Activated T-cell treated with anti-CD3 and anti-CD28 coated beads, Interleukin-2, amount 50 U/mL, for 72 hours (primary cell): ENCODE measurements at regions not wholly inside any gene's neighbourhood (a gene's known extent, or its start where the extent isn't known, plus 50 kb on each side); places are given as distances from the start of the nearest gene placed in this dataset.
A peak's percentile ranks its signal among the peaks of the same experiment; 100 is the strongest.
"Not testable (repeated sequence)": the region's sequence is repeated elsewhere in the genome, so short reads cannot be mapped to it uniquely, and the experiment has no call there.

Experiments used
- ATAC-seq, 2 donors: fragments of 150-1000 bp; cut with Tn5 transposase; replicated peaks in 1 of 2; 2 replicates each; pipeline ENCODE4 v1.10.0; 2021; ENCODE audit warnings: moderate library complexity in 2 of 2, mild to moderate bottlenecking in 1 of 2
- DNase-seq, 2 donors: peaks; one replicate each; pipeline ENCODE4 v3.0.0; 2021 to 2022; ENCODE audit warnings: mixed read lengths in 1 of 2
- H3K27ac Mint-ChIP-seq: one replicate; pipeline ENCODE4 v1.8.0; 2022; ENCODE audit warnings: mild to moderate bottlenecking, moderate library complexity, mixed read lengths
- H3K27me3 Mint-ChIP-seq: one replicate; pipeline ENCODE4 v1.8.0; 2022; ENCODE audit warnings: low read depth, mixed read lengths
- H3K36me3 Mint-ChIP-seq, 2 donors: one replicate each; pipeline ENCODE4 v1.8.0; 2022; ENCODE audit warnings: mixed read lengths in 2 of 2, mild to moderate bottlenecking in 1 of 2; ENCODE audit not compliant: insufficient read depth in 2 of 2
- H3K4me1 Mint-ChIP-seq: one replicate; pipeline ENCODE4 v1.8.0; 2022; ENCODE audit warnings: low read depth, mixed read lengths
- H3K4me3 Mint-ChIP-seq, 2 donors: one replicate each; pipeline ENCODE4 v1.8.0; 2022; ENCODE audit warnings: mild to moderate bottlenecking in 2 of 2, mixed read lengths in 2 of 2, moderate library complexity in 2 of 2
- H3K9me3 Mint-ChIP-seq, 2 donors: one replicate each; pipeline ENCODE4 v1.8.0; 2022; ENCODE audit warnings: mixed read lengths in 2 of 2

- not testable (repeated sequence) for H3K4me1 Mint-ChIP-seq, H3K27ac Mint-ChIP-seq, H3K9me3 Mint-ChIP-seq, H3K4me3 Mint-ChIP-seq, ATAC-seq, H3K27me3 Mint-ChIP-seq, DNase-seq, H3K36me3 Mint-ChIP-seq
Observed at GRCh38 chr2:87539151-87539943, 208.5 kb upstream of the PLGLB2 start.

GRCh38 chr2:87540242-87540641 lies 207.6 kb upstream of the PLGLB2 start:
- H3K36me3 Mint-ChIP-seq, DNase-seq, H3K4me3 Mint-ChIP-seq, H3K9me3 Mint-ChIP-seq, H3K27ac Mint-ChIP-seq, H3K4me1 Mint-ChIP-seq, ATAC-seq, H3K27me3 Mint-ChIP-seq: not testable (repeated sequence)

GRCh38 chr2:87542599-87543174 lies 205.2 kb upstream of the PLGLB2 start:
- peak overlapping the region; percentile 67 to 70 for H3K4me3 Mint-ChIP-seq
- ATAC-seq (peak; percentile 64 to 65), DNase-seq (peak; percentile 35 to 55)
- not testable (repeated sequence) for H3K4me1 Mint-ChIP-seq, H3K9me3 Mint-ChIP-seq, H3K36me3 Mint-ChIP-seq, H3K27ac Mint-ChIP-seq, H3K27me3 Mint-ChIP-seq

GRCh38 chr2:87543797-87544196 lies 204.1 kb upstream of the PLGLB2 start:
- not testable (repeated sequence) for H3K27ac Mint-ChIP-seq, DNase-seq, H3K9me3 Mint-ChIP-seq, H3K4me3 Mint-ChIP-seq, H3K27me3 Mint-ChIP-seq, H3K4me1 Mint-ChIP-seq, H3K36me3 Mint-ChIP-seq
- peak in 1 of 2 donors; percentile 27 for ATAC-seq

GRCh38 chr2:87547106-87547505 lies 200.8 kb upstream of the PLGLB2 start:
- not testable (repeated sequence) for H3K4me3 Mint-ChIP-seq, H3K9me3 Mint-ChIP-seq, H3K36me3 Mint-ChIP-seq, ATAC-seq, H3K4me1 Mint-ChIP-seq, DNase-seq, H3K27ac Mint-ChIP-seq, H3K27me3 Mint-ChIP-seq

GRCh38 chr2:87547966-87548365 lies 199.9 kb upstream of the PLGLB2 start:
- ATAC-seq: peak; percentile 72 to 73
- H3K4me3 Mint-ChIP-seq, H3K27me3 Mint-ChIP-seq, H3K36me3 Mint-ChIP-seq, H3K27ac Mint-ChIP-seq, H3K9me3 Mint-ChIP-seq, DNase-seq, H3K4me1 Mint-ChIP-seq: not testable (repeated sequence)

GRCh38 chr2:87548681-87549536 lies 199.0 kb upstream of the PLGLB2 start:
- DNase-seq, H3K36me3 Mint-ChIP-seq, H3K27me3 Mint-ChIP-seq, H3K4me1 Mint-ChIP-seq, H3K9me3 Mint-ChIP-seq: not testable (repeated sequence)
- Mint-ChIP-seq H3K27ac (peak overlapping the region; percentile 57), H3K4me3 (peak overlapping the region; percentile 26 to 70)
- ATAC-seq: peak; percentile 79 to 81

- not testable (repeated sequence) for H3K9me3 Mint-ChIP-seq, H3K27ac Mint-ChIP-seq
- ATAC-seq: peak; percentile 16 to 32
Observed at GRCh38 chr2:87549561-87550202, 198.2 kb upstream of the PLGLB2 start.

GRCh38 chr2:87554678-87555077 lies 193.2 kb upstream of the PLGLB2 start:
- not testable (repeated sequence) for H3K4me3 Mint-ChIP-seq, DNase-seq, H3K36me3 Mint-ChIP-seq, H3K27ac Mint-ChIP-seq, H3K27me3 Mint-ChIP-seq, H3K9me3 Mint-ChIP-seq, H3K4me1 Mint-ChIP-seq
- ATAC-seq: peak; percentile 53 to 67

More at GRCh38 chr2:87549561-87550202, 198.2 kb upstream of the PLGLB2 start:
- H3K4me1 Mint-ChIP-seq, DNase-seq, H3K36me3 Mint-ChIP-seq, H3K27me3 Mint-ChIP-seq: not testable (repeated sequence)
- peak overlapping the region in 1 of 2 donors; percentile 12 for H3K4me3 Mint-ChIP-seq

- not testable (repeated sequence) for H3K36me3 Mint-ChIP-seq
Observed at GRCh38 chr2:87555082-87555481, 192.8 kb upstream of the PLGLB2 start.

GRCh38 chr2:87559001-87559400 lies 188.9 kb upstream of the PLGLB2 start:
- H3K27ac Mint-ChIP-seq, H3K4me3 Mint-ChIP-seq, H3K4me1 Mint-ChIP-seq, H3K36me3 Mint-ChIP-seq, H3K27me3 Mint-ChIP-seq, DNase-seq, ATAC-seq, H3K9me3 Mint-ChIP-seq: not testable (repeated sequence)

More at GRCh38 chr2:87555082-87555481, 192.8 kb upstream of the PLGLB2 start:
- not testable (repeated sequence) for H3K27me3 Mint-ChIP-seq, H3K27ac Mint-ChIP-seq, H3K9me3 Mint-ChIP-seq, DNase-seq, H3K4me1 Mint-ChIP-seq, H3K4me3 Mint-ChIP-seq
- ATAC-seq: peak; percentile 32 to 54

GRCh38 chr2:87559735-87560134 lies 188.2 kb upstream of the PLGLB2 start:
- H3K4me1 Mint-ChIP-seq, DNase-seq, H3K36me3 Mint-ChIP-seq, H3K27me3 Mint-ChIP-seq, H3K4me3 Mint-ChIP-seq, H3K27ac Mint-ChIP-seq, H3K9me3 Mint-ChIP-seq, ATAC-seq: not testable (repeated sequence)

GRCh38 chr2:87565116-87565515 lies 182.8 kb upstream of the PLGLB2 start:
- H3K27ac Mint-ChIP-seq, H3K36me3 Mint-ChIP-seq, DNase-seq, H3K4me3 Mint-ChIP-seq, H3K9me3 Mint-ChIP-seq, ATAC-seq, H3K27me3 Mint-ChIP-seq: not testable (repeated sequence)
- H3K4me1 Mint-ChIP-seq: peaks cover 18% of the 10 kb centered on the region
